Hindlimb muscle (tissue), 1 donor: ENCODE measurements at regions not wholly inside any gene's neighbourhood (a gene's known extent, or its start where the extent isn't known, plus 50 kb on each side); places are given as distances from the start of the nearest gene placed in this dataset.
"Not testable (repeated sequence)": the region's sequence is repeated elsewhere in the genome, so short reads cannot be mapped to it uniquely, and the experiment has no call there.

Experiments
- DNase-seq: peaks from one replicate; pipeline ENCODE4 v3.0.0-alpha.2; 2013

DNA sequence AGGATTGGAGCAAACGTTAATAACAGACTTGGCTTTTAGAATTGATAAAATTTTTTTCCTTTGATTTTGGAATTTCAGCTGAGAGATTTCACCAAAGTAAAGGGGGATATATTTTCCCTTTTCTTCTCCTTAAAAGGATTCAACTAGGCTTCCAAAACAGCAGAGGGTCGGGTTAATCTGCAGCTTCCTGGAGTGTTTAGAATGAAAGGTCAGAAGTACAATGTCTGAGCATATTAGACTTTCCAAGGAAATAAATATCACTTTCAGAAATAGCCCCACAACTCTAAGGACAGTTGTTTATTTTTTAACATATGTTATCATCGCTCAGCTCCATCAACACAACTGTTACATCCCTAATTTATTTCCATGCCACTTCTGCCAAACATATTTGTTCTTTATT, 1532.9 kb upstream of the RAG2 start:
- no peak for DNase-seq

DNA sequence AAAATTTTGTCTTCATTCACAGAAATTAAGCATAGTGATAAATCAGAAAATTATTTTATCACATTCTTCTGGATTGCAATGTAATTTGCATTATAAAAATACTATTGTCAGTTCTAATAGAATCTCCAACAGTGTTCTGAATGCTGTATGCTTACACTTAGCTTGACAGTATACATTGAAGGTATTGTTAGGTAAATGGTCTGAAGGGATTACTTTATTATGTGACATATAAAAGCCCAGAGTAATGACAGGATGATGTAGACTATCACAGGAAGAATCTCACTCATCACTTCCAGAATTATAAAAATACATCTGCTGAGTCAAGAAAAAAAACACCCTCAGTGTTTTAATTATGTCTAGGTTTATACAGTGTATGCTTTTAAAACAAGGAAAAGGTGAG, 1532.5 kb upstream of the RAG2 start:
- DNase-seq, result no peak

DNA sequence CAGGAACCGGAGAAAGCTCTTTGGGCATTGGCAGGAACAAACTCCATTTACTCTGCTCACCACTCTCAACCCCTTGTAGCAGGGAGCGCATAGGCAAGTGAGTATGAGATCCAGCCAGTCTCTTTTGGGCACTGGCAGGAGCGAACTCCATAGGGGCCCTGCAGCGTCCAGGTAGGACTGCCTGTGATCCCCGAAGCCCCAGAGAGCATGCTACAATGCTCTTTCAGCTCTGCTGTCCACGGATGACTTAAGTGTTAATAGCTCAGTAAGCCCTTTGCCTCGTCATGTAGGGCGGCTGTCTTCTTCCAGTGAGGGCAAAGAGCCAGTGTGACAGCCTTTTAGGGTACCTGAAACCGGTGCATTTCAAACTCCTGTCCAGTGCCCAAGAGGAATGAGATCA, 1525.6 kb upstream of the RAG2 start:
- DNase-seq, result no peak

DNA sequence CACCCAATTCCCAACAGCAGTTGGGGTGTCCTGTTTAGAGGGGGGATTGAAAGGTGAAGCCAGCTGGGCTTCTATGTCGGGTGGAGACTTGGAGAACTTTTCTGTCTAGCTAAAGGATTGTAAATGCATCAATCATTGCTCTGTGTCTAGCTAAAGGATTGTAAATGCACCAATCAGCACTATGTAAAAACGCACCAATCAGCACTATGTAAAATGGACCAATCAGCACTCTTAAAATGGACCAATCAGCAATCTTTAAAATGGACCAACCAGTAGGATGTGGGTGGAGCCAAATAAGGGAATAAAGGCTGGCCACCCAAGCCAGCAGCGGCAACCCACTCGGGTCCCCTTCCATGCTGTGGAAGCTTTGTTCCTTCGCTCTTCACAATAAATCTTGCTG, 1518.6 kb upstream of the RAG2 start:
- not testable (repeated sequence) for DNase-seq

DNA sequence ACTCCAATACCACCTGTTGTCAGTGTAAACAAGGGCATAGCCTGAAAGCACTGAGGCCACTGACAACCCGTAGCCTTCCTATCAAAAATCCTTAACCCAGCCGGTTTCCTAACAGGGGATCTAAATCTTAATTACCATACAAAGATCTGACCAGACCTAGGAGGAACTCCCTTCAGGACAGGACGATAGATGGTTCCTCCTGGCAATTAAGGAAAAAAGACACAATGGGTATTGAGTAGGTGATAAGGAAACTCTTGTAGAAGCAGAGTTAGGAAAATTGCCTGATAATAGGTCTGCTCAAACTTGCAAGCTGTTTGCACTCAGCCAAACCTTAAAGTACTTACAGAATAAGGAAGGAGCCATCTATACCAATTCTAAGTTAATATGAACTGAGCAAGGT, 1517.3 kb upstream of the RAG2 start:
- DNase-seq, result not testable (repeated sequence)

DNA sequence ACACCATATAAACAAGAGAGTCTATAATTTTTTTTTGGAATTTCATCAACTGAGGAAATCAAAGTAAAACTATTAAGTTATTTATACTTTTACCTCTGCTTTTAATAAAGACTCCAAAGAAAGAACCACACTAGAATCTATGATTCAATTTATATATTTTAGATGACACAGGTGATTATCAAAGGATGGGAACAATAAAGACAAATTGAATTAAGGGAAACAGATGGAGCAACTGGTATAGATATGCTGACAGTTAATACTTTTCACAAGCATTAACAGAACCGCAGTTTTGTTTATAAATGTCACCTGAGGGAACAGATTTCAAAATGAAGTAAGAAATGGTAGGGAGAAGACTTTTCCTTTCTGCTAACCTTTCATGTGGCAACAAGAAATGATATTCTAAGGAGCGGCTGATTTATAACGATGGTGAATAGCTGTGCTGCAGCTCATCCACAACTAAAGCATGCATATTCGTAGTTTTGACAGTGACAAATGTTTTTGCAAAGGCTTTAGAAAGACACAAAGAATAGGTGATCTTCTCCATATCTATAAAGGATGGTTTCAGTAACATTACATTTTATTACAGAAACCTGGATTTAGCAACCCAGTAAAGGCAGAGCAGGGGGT, 1502.9 kb upstream of the RAG2 start:
- DNase-seq, result no peak

- DNase-seq, result no peak
Measured at GRCh38 chr11:38095268-38095667, 1497.2 kb upstream of the RAG2 start.

- no peak for DNase-seq
Measured at GRCh38 chr11:38089726-38090125, 1491.7 kb upstream of the RAG2 start.

- DNase-seq, result no peak
Measured at GRCh38 chr11:38060920-38061319, 1462.9 kb upstream of the RAG2 start.

GRCh38 chr11:38060136-38060535, 1462.1 kb upstream of the RAG2 start:
- no peak for DNase-seq

DNA sequence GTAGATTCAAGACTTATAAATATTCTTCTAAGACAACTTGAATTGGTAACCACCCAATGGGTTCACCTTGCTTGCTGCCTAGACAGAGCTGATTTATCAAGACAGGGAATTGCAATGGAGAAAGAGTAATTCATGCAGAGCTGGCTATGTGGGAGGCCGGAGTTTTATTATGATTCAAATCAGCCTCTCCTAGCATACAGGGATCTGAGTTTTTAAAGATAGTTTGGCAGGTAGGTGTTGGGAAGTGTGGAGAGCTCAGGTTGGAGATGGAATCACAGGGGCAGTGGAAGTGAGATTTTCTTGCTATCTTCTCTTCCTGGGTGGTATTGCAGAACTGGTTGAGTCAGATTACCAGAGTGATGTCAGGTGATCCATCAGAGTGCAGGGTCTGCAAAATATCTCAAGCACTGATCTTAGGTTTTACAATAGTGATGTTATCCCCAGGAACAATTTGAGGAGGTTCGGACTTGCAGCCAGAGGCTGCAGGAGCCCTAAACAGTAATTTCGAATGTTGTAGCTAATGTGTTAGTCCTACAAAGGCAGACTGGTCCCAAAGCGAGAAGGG, 1448.6 kb upstream of the RAG2 start:
- DNase-seq, result no peak

- no peak for DNase-seq
Measured at GRCh38 chr11:38043060-38043459, 1445.0 kb upstream of the RAG2 start.

DNA sequence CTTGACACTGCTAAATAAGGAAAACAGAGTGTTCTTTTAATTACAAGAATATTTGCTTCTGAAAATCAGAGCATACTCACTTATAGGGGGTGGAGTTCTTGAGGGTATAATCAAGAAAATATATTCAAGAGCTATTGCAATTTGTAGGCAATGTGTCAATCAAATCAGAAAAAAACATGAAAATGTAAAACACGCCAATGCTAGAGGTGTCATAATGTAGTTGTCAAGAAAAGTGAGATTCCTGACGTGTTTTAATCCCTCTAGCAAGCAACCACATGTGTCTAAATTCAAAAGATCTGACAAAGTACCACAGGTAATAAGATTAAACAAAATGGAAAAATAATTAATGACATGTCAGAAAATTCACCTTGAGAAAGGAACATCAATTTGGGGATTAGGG, 1440.7 kb upstream of the RAG2 start:
- no peak for DNase-seq

DNA sequence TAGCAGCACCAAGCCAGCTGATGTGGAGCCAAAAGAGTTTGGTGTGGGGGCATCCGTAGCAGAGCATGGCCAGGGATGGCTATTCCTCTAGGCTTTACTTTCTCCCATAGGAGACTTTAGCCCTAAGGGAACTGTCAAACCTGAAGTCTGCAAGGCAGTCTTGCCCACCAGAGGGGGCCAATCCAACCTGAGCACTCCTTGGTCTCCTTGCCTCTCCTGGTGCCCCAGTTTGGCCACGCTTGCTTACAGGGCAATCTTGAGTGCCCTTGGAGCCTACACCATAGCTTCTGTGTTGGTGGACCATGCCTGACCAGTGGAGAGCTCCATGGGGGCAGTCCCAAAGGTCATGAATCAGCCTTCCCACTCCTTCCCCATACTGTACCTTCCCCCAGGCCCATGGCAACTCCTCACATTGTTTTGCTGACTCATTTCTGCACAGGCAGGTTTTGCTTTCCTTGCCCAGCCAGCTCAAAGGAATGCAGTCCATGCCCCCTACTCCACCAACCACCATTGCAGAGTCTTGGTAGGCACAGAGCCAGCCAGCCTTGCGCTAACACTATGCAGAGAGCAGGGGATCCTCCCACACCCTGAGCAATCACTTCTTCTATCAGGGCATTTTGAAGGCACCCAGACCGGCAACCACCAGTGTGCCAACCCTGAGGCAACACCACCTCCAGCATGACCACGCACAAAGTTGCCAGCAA, 1421.2 kb upstream of the RAG2 start:
- no peak for DNase-seq

DNA sequence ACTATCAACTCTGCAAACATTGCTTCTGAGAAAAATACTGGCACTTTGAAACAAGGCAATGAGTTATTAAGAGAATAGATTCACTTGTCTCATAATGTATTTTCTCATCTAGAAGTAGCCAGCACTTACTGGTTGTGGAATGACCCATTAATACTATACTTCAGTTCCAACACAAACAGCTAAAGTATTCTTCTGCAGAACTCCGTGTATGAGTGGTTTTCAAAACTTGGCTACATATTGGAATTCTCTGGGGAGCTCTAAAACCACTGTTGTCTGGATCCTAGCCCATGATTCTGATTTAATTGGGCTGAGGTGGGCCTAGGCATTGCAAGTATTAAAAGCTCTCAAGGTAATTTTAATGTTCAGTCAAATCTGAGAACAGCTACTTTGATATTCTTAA, 1416.4 kb upstream of the RAG2 start:
- no peak for DNase-seq

DNA sequence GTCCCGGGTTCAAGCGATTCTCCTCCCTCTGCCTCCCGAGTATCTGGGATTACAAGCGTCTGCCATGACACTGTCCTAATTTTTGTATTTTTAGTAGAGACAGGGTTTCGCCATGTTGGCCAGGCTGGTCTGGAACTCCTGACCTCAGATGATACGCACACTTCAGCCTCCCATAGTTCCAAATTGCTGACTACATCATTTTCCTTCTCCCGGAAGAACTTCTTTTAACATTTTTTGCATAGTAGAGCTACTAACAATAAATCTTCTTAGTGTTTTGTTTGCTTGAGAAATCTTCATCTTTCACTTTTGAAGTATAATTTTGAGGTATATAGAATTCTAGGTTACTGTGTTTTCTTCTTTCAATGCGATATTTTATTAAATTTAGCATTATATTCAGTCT, 1415.1 kb upstream of the RAG2 start:
- DNase-seq, result no peak

GRCh38 chr11:38011496-38011895, 1413.5 kb upstream of the RAG2 start:
- no peak for DNase-seq

DNA sequence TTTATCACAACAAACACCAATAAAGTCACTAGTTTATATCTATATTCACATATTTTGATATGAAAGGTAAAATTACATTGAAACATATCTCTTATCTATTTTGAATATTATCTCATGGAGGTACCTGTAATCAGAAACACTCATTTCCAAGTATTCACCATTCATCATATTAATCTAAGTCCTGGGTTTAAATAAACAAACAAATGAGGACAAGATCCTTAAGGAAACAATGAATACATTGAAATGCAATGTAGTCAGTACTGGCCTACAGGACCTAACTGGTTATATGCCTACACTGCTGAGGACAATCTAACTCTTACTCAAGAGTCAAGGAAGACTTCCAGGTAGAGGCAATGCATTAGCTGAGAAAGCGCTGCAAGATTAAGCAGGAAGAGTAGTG, 1411.9 kb upstream of the RAG2 start:
- DNase-seq, result no peak

DNA sequence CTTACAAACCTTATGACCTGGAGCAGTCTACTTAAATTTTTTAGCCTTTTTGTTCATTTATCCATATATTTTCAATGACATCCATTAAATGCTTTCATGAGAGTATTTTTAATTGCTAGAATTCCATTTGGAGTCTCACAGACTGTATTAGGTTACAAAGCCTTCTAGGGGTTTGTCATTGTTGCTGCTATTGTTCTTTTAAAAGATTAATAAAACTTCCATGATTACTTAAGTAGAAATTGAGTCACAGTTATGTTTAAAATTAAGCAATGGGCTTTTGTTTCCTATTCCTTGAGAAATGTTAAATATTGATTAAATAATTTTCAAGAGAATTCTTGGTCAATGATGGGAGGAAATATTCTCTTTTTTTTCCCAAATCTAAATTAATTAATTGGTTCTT, 1408.4 kb upstream of the RAG2 start:
- no peak for DNase-seq

- no peak for DNase-seq
Measured at GRCh38 chr11:38005597-38005996, 1407.6 kb upstream of the RAG2 start.

GRCh38 chr11:37999171-37999570, 1401.1 kb upstream of the RAG2 start:
- no peak for DNase-seq

GRCh38 chr11:37995886-37996285, 1397.8 kb upstream of the RAG2 start:
- DNase-seq, result no peak

DNA sequence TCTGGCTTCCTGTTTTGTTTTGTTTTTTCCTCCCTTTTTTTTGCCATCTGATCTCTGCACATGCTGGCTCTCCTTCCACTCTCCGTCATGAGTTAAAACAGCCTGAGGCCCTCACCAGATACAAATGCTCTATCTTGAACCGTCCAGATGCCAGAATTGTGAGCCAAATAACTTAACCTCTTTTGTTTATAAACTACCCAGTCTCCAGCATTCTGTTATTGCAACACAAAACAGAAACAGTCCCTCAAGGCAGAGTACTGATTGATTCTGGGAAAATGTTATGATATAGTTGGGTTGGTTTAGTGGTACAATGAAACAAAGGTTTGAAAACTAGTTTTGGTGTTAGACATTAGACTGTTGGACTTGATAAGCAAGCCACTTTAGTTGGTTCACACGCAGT, 1390.0 kb upstream of the RAG2 start:
- no peak for DNase-seq

DNA sequence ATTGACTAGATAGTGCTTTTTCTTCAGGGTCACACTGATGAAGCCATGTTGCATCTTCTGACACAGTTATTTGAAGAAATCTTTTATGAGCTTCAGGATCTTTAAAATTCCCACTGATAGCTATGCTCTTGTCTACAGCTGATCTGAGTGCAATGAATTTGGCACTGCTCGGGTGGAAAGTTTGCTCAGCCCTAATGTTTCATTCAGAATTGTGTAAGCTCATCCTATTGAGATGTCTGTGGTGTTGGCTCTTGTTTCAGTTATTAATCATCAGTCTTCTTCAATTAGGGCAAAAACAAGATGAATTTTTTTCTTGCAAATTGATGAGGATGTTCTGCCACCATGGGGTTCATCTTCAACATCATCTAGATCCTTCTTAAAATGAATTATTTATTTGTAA, 1387.0 kb upstream of the RAG2 start:
- no peak for DNase-seq

- no peak for DNase-seq
Measured at GRCh38 chr11:37978647-37979046, 1380.6 kb upstream of the RAG2 start.
